SK-N-SH treated with all-trans-retinoic acid at 6 μM for 48 hours (cell line): ENCODE measurements at regions not wholly inside any gene's neighbourhood (a gene's known extent, or its start where the extent isn't known, plus 50 kb on each side); places are given as distances from the start of the nearest gene placed in this dataset.

ENCODE experiments used
- ATAC-seq: fragments of 200-7000 bp; cut with Tn5 transposase; 3 replicates; pipeline ENCODE4 v1.9.1; 2020; ENCODE audit warnings: mild to moderate bottlenecking, moderate library complexity
- CSDC2 ChIP-seq: fragments of 250-450 bp; sonication (Bioruptor Pico); IDR thresholded peaks from 2 replicates; pipeline ENCODE4 v1.5.0; 2020; ENCODE audit warnings: mild to moderate bottlenecking, moderate library complexity
- ESRRG ChIP-seq: fragments of 250-450 bp; sonication (Bioruptor Pico); IDR thresholded peaks from 2 replicates; pipeline ENCODE4 v1.6.1; 2021; ENCODE audit warnings: mild to moderate bottlenecking
- GLIS3 ChIP-seq: fragments of 250-450 bp; sonication (Bioruptor Pico); IDR thresholded peaks from 2 replicates; pipeline ENCODE4 v1.5.0; 2020; ENCODE audit warnings: mild to moderate bottlenecking, moderate library complexity
- PPARA ChIP-seq: fragments of 250-450 bp; sonication (Bioruptor Pico); IDR thresholded peaks from 2 replicates; pipeline ENCODE4 v1.5.0; 2020; ENCODE audit warnings: mild to moderate bottlenecking, borderline replicate concordance
- SNAI2 ChIP-seq: fragments of 250-450 bp; sonication (Bioruptor Pico); IDR thresholded peaks from 2 replicates; pipeline ENCODE4 v1.5.0; 2020; ENCODE audit warnings: mild to moderate bottlenecking, moderate library complexity
- TOX ChIP-seq: fragments of 250-450 bp; sonication (Bioruptor Pico); IDR thresholded peaks from 2 replicates; pipeline ENCODE4 v1.8.0; 2021; ENCODE audit warnings: mild to moderate bottlenecking, moderate library complexity, borderline replicate concordance
- ZC3H10 ChIP-seq: fragments of 250-450 bp; sonication (Bioruptor Pico); IDR thresholded peaks from 2 replicates; pipeline ENCODE4 v1.5.1; 2021; ENCODE audit warnings: mild to moderate bottlenecking, moderate library complexity
- ZFP3 ChIP-seq: fragments of 250-450 bp; sonication (Bioruptor Pico); IDR thresholded peaks from 2 replicates; pipeline ENCODE4 v1.5.0; 2020; ENCODE audit warnings: mild to moderate bottlenecking, moderate library complexity
- ZNF565 ChIP-seq: fragments of 450-650 bp; formaldehyde crosslinking; conservative IDR thresholded peaks from 2 replicates; pipeline ENCODE4 v1.5.0; 2020; ENCODE audit warnings: low read depth, mild to moderate bottlenecking, moderate library complexity
- ZNF70 ChIP-seq: fragments of 450-650 bp; formaldehyde crosslinking; IDR thresholded peaks from 2 replicates; pipeline ENCODE4 v1.5.0; 2020; ENCODE audit warnings: mild to moderate bottlenecking, moderate library complexity
- ZNF8 ChIP-seq: fragments of 450-650 bp; formaldehyde crosslinking; IDR thresholded peaks from 2 replicates; pipeline ENCODE4 v1.5.0; 2020; ENCODE audit warnings: mild to moderate bottlenecking, moderate library complexity
- TF ChIP-seq, protein P1 (sequence below): fragments of 250-450 bp; sonication (Bioruptor Pico); IDR thresholded peaks from 2 replicates; pipeline ENCODE4 v1.8.0; 2021; ENCODE audit warnings: low read depth, mild to moderate bottlenecking, moderate library complexity, borderline replicate concordance
- TF ChIP-seq, protein P2 (sequence below): fragments of 250-450 bp; sonication (Bioruptor Pico); IDR thresholded peaks from 2 replicates; pipeline ENCODE4 v1.5.0; 2020; ENCODE audit warnings: mild to moderate bottlenecking, moderate library complexity
- TF ChIP-seq, protein P3 (sequence below): fragments of 250-450 bp; sonication (Bioruptor Pico); IDR thresholded peaks from 2 replicates; pipeline ENCODE4 v1.5.1; 2021; ENCODE audit warnings: mild to moderate bottlenecking, moderate library complexity
- TF ChIP-seq, protein P4 (sequence below): fragments of 250-450 bp; sonication (Bioruptor Pico); IDR thresholded peaks from 2 replicates; pipeline ENCODE4 v1.8.0; 2020; ENCODE audit warnings: mild to moderate bottlenecking, moderate library complexity, borderline replicate concordance

DNA sequence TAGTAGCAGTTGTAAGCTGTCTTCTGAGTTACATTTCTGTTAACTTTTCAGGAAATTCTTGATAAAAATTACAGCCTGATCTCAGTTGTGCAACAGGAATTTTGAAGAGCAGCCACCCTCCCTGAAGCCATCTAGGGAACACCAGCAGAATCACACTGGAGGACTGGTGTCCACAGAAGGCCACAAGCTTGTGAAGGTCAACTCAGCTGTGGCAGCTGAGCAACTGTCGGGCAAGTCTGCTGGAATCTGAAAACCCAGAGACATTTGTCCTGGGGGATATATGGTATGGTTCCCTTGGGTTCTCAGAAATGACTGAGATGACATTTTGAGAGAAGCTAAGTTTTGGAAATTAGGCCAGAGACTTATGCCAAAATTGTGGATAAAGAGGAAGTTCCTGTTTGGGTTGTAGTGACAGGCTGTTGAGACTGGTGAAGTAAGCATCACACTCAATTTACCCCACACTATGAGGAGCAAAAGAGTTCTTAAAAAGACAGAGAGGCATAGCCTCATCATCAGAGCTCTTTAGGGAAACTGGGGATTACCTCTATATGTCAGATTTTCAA is 78.1 kb upstream of the TNIP3 start (continued):
- TF ChIP-seq, protein P1, sequence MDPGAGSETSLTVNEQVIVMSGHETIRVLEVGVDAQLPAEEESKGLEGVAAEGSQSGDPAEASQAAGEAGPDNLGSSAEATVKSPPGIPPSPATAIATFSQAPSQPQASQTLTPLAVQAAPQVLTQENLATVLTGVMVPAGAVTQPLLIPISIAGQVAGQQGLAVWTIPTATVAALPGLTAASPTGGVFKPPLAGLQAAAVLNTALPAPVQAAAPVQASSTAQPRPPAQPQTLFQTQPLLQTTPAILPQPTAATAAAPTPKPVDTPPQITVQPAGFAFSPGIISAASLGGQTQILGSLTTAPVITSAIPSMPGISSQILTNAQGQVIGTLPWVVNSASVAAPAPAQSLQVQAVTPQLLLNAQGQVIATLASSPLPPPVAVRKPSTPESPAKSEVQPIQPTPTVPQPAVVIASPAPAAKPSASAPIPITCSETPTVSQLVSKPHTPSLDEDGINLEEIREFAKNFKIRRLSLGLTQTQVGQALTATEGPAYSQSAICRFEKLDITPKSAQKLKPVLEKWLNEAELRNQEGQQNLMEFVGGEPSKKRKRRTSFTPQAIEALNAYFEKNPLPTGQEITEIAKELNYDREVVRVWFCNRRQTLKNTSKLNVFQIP (CRISPR knock-in tag): no peak
- TF ChIP-seq ZNF565 (CRISPR knock-in tag) (no peak), SNAI2 (no peak)
- TF ChIP-seq, protein P2, sequence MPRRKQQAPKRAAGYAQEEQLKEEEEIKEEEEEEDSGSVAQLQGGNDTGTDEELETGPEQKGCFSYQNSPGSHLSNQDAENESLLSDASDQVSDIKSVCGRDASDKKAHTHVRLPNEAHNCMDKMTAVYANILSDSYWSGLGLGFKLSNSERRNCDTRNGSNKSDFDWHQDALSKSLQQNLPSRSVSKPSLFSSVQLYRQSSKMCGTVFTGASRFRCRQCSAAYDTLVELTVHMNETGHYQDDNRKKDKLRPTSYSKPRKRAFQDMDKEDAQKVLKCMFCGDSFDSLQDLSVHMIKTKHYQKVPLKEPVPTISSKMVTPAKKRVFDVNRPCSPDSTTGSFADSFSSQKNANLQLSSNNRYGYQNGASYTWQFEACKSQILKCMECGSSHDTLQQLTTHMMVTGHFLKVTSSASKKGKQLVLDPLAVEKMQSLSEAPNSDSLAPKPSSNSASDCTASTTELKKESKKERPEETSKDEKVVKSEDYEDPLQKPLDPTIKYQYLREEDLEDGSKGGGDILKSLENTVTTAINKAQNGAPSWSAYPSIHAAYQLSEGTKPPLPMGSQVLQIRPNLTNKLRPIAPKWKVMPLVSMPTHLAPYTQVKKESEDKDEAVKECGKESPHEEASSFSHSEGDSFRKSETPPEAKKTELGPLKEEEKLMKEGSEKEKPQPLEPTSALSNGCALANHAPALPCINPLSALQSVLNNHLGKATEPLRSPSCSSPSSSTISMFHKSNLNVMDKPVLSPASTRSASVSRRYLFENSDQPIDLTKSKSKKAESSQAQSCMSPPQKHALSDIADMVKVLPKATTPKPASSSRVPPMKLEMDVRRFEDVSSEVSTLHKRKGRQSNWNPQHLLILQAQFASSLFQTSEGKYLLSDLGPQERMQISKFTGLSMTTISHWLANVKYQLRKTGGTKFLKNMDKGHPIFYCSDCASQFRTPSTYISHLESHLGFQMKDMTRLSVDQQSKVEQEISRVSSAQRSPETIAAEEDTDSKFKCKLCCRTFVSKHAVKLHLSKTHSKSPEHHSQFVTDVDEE: no peak

DNA sequence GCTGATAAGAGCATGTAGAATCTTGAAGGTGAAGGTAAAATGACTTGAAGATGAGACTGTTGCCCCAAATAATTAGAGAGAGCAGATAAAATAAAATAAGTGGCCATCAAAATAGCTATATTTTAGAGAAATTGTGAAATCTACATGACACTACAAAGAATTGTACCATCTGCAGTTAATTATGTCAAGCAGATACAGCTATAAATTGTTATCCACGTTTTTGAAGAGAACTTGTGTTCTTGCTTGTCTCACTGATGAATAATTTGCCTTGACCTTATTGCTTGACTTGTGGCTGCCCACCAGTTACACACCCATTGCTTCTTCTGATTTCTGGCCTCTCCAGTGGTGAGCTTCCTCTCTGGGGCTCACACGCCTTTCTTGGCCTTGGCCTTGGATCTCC is 75.8 kb upstream of the TNIP3 start:
- TF ChIP-seq, protein P3, sequence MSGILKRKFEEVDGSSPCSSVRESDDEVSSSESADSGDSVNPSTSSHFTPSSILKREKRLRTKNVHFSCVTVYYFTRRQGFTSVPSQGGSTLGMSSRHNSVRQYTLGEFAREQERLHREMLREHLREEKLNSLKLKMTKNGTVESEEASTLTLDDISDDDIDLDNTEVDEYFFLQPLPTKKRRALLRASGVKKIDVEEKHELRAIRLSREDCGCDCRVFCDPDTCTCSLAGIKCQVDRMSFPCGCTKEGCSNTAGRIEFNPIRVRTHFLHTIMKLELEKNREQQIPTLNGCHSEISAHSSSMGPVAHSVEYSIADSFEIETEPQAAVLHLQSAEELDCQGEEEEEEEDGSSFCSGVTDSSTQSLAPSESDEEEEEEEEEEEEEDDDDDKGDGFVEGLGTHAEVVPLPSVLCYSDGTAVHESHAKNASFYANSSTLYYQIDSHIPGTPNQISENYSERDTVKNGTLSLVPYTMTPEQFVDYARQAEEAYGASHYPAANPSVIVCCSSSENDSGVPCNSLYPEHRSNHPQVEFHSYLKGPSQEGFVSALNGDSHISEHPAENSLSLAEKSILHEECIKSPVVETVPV (CRISPR knock-in tag): no peak
- TF ChIP-seq SNAI2 (no peak), TOX (CRISPR knock-in tag) (no peak), ESRRG (CRISPR knock-in tag) (no peak), ZFP3 (CRISPR knock-in tag) (no peak), PPARA (CRISPR knock-in tag) (no peak), ZNF8 (no peak), ZNF565 (CRISPR knock-in tag) (no peak), CSDC2 (CRISPR knock-in tag) (no peak)
- TF ChIP-seq, protein P4, sequence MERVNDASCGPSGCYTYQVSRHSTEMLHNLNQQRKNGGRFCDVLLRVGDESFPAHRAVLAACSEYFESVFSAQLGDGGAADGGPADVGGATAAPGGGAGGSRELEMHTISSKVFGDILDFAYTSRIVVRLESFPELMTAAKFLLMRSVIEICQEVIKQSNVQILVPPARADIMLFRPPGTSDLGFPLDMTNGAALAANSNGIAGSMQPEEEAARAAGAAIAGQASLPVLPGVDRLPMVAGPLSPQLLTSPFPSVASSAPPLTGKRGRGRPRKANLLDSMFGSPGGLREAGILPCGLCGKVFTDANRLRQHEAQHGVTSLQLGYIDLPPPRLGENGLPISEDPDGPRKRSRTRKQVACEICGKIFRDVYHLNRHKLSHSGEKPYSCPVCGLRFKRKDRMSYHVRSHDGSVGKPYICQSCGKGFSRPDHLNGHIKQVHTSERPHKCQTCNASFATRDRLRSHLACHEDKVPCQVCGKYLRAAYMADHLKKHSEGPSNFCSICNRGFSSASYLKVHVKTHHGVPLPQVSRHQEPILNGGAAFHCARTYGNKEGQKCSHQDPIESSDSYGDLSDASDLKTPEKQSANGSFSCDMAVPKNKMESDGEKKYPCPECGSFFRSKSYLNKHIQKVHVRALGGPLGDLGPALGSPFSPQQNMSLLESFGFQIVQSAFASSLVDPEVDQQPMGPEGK: no peak
- TF ChIP-seq, protein P1 (CRISPR knock-in tag): no peak
- TF ChIP-seq, protein P2: no peak
- TF ChIP-seq, all 23 proteins: peak for 0

DNA sequence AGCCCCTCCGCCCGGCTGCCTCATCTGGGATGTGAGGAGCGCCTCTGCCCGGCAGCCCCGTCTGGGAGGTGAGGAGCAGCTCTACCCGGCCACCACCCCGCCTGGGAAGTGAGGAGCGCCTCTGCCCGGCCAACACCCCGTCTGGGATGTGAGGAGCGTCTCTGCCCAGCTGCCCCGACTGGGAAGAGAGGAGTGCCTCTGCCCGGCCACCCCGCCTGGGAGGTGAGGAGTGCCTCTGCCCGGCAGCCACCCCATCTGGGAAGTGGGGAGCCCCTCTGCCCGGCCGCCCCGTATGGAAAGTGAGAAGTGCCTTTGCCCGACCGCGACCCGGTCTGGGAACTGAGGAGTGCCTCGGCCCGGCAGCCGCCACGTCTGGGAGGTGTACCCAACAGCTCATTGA is 74.3 kb upstream of the TNIP3 start:
- ATAC-seq: no peak
- TF ChIP-seq ZFP3 (CRISPR knock-in tag): no peak
- no peak for TF ChIP-seq ZNF70 (CRISPR knock-in tag)
- TF ChIP-seq ZC3H10: no peak
- no peak for TF ChIP-seq PPARA (CRISPR knock-in tag)
- TF ChIP-seq, protein P2: no peak
- no peak for TF ChIP-seq ESRRG (CRISPR knock-in tag)
- TF ChIP-seq TOX (CRISPR knock-in tag): no peak
- TF ChIP-seq ZNF565 (CRISPR knock-in tag): no peak
- TF ChIP-seq, protein P3 (CRISPR knock-in tag): no peak
- TF ChIP-seq ZNF8: no peak
- no peak for TF ChIP-seq GLIS3 (CRISPR knock-in tag)
- TF ChIP-seq, protein P4: no peak
- TF ChIP-seq SNAI2: no peak

More for the DNA sequence above, 75.8 kb upstream of the TNIP3 start:
- ATAC-seq: no peak
